ENCODE measurements at regions not wholly inside any gene's neighbourhood (a gene's known extent, or its start where the extent isn't known, plus 50 kb on each side); places are given as distances from the start of the nearest gene placed in this dataset.
"Not testable (repeated sequence)": the region's sequence is repeated elsewhere in the genome, so short reads cannot be mapped to it uniquely, and the experiment has no call there.

GRCh38 chr16:29248306-29248939, 158.1 kb downstream of the NPIPB11 start:
- H3K27me3 ChIP-seq (ENCODE audit: control insufficient read depth in 1 of 2, insufficient read depth in 2 of 2, low read length in 2 of 2); H3K9me3 ChIP-seq (ENCODE audit: control insufficient read depth in 2 of 2, insufficient read depth in 1 of 2, low read depth in 1 of 2, low read length in 1 of 2); H3K36me3 ChIP-seq (ENCODE audit: control insufficient read depth in 2 of 2, insufficient read depth in 2 of 2, low read length in 1 of 2); H3K4me3 ChIP-seq (ENCODE audit: low read depth in 1 of 2, low read length in 2 of 2); H3K4me1 ChIP-seq (ENCODE audit: control insufficient read depth in 2 of 2, insufficient read depth in 2 of 2, low read length in 1 of 2): not testable (repeated sequence)
- peak overlapping the region in 1 of 2 donors; percentile 7 for H3K27ac ChIP-seq (ENCODE audit: low read depth in 2 of 2, low read length in 1 of 2)
- WGBS, 2 donors: 70 to 74% methylated on average over 16 to 18 of the region's 18 CpGs

- not testable (repeated sequence) for H3K4me1 ChIP-seq (ENCODE audit: control insufficient read depth in 2 of 2, insufficient read depth in 2 of 2, low read length in 1 of 2); H3K4me3 ChIP-seq (ENCODE audit: low read depth in 1 of 2, low read length in 2 of 2); H3K27ac ChIP-seq (ENCODE audit: low read depth in 2 of 2, low read length in 1 of 2); H3K36me3 ChIP-seq (ENCODE audit: control insufficient read depth in 2 of 2, insufficient read depth in 2 of 2, low read length in 1 of 2); H3K9me3 ChIP-seq (ENCODE audit: control insufficient read depth in 2 of 2, insufficient read depth in 1 of 2, low read depth in 1 of 2, low read length in 1 of 2); H3K27me3 ChIP-seq (ENCODE audit: control insufficient read depth in 1 of 2, insufficient read depth in 2 of 2, low read length in 2 of 2)
- 67 to 100% methylated on average over 3 to 4 of the region's 5 CpGs for WGBS, 2 donors
These were observed 160.4 kb downstream of the NPIPB11 start for GRCh38 chr16:29246091-29246490.

- 68 to 75% methylated on average over 7 of the region's 7 CpGs for WGBS, 2 donors
- no peaks in the 10 kb centered on the region for H3K27me3 ChIP-seq (ENCODE audit: control insufficient read depth in 1 of 2, insufficient read depth in 2 of 2, low read length in 2 of 2)
- H3K36me3 ChIP-seq (ENCODE audit: control insufficient read depth in 2 of 2, insufficient read depth in 2 of 2, low read length in 1 of 2): no peaks in the 10 kb centered on the region
- H3K27ac ChIP-seq (ENCODE audit: low read depth in 2 of 2, low read length in 1 of 2): no peak overlapping the region
- no peaks in the 10 kb centered on the region for H3K4me1 ChIP-seq (ENCODE audit: control insufficient read depth in 2 of 2, insufficient read depth in 2 of 2, low read length in 1 of 2)
- H3K4me3 ChIP-seq (ENCODE audit: low read depth in 1 of 2, low read length in 2 of 2): no peak overlapping the region
- H3K9me3 ChIP-seq (ENCODE audit: control insufficient read depth in 2 of 2, insufficient read depth in 1 of 2, low read depth in 1 of 2, low read length in 1 of 2): no peaks in the 10 kb centered on the region
These were observed 168.5 kb downstream of the NPIPB11 start for GRCh38 chr16:29237971-29238370.

GRCh38 chr16:29237495-29237894, 169.0 kb downstream of the NPIPB11 start:
- H3K4me1 ChIP-seq (ENCODE audit: control insufficient read depth in 2 of 2, insufficient read depth in 2 of 2, low read length in 1 of 2); H3K36me3 ChIP-seq (ENCODE audit: control insufficient read depth in 2 of 2, insufficient read depth in 2 of 2, low read length in 1 of 2); H3K4me3 ChIP-seq (ENCODE audit: low read depth in 1 of 2, low read length in 2 of 2); H3K9me3 ChIP-seq (ENCODE audit: control insufficient read depth in 2 of 2, insufficient read depth in 1 of 2, low read depth in 1 of 2, low read length in 1 of 2); H3K27ac ChIP-seq (ENCODE audit: low read depth in 2 of 2, low read length in 1 of 2); H3K27me3 ChIP-seq (ENCODE audit: control insufficient read depth in 1 of 2, insufficient read depth in 2 of 2, low read length in 2 of 2): not testable (repeated sequence)
- WGBS, 2 donors: 95 to 96% methylated on average over 12 to 15 of the region's 15 CpGs

GRCh38 chr16:29237023-29237422, 169.5 kb downstream of the NPIPB11 start:
- not testable (repeated sequence) for H3K27ac ChIP-seq (ENCODE audit: low read depth in 2 of 2, low read length in 1 of 2); H3K4me3 ChIP-seq (ENCODE audit: low read depth in 1 of 2, low read length in 2 of 2); H3K36me3 ChIP-seq (ENCODE audit: control insufficient read depth in 2 of 2, insufficient read depth in 2 of 2, low read length in 1 of 2); H3K4me1 ChIP-seq (ENCODE audit: control insufficient read depth in 2 of 2, insufficient read depth in 2 of 2, low read length in 1 of 2); H3K9me3 ChIP-seq (ENCODE audit: control insufficient read depth in 2 of 2, insufficient read depth in 1 of 2, low read depth in 1 of 2, low read length in 1 of 2); H3K27me3 ChIP-seq (ENCODE audit: control insufficient read depth in 1 of 2, insufficient read depth in 2 of 2, low read length in 2 of 2)
- WGBS, 2 donors: 94 to 95% methylated on average over 25 to 30 of the region's 30 CpGs

- WGBS, 2 donors: 88 to 91% methylated on average over 16 of the region's 16 CpGs
- not testable (repeated sequence) for H3K27me3 ChIP-seq (ENCODE audit: control insufficient read depth in 1 of 2, insufficient read depth in 2 of 2, low read length in 2 of 2); H3K9me3 ChIP-seq (ENCODE audit: control insufficient read depth in 2 of 2, insufficient read depth in 1 of 2, low read depth in 1 of 2, low read length in 1 of 2); H3K4me3 ChIP-seq (ENCODE audit: low read depth in 1 of 2, low read length in 2 of 2); H3K27ac ChIP-seq (ENCODE audit: low read depth in 2 of 2, low read length in 1 of 2); H3K4me1 ChIP-seq (ENCODE audit: control insufficient read depth in 2 of 2, insufficient read depth in 2 of 2, low read length in 1 of 2); H3K36me3 ChIP-seq (ENCODE audit: control insufficient read depth in 2 of 2, insufficient read depth in 2 of 2, low read length in 1 of 2)
These were observed 170.6 kb downstream of the NPIPB11 start for GRCh38 chr16:29235836-29236370.

GRCh38 chr16:29234536-29235275, 171.8 kb downstream of the NPIPB11 start:
- not testable (repeated sequence) for H3K27ac ChIP-seq (ENCODE audit: low read depth in 2 of 2, low read length in 1 of 2); H3K27me3 ChIP-seq (ENCODE audit: control insufficient read depth in 1 of 2, insufficient read depth in 2 of 2, low read length in 2 of 2); H3K4me3 ChIP-seq (ENCODE audit: low read depth in 1 of 2, low read length in 2 of 2); H3K36me3 ChIP-seq (ENCODE audit: control insufficient read depth in 2 of 2, insufficient read depth in 2 of 2, low read length in 1 of 2); H3K9me3 ChIP-seq (ENCODE audit: control insufficient read depth in 2 of 2, insufficient read depth in 1 of 2, low read depth in 1 of 2, low read length in 1 of 2); H3K4me1 ChIP-seq (ENCODE audit: control insufficient read depth in 2 of 2, insufficient read depth in 2 of 2, low read length in 1 of 2)
- 87 to 92% methylated on average over 21 of the region's 21 CpGs for WGBS, 2 donors

GRCh38 chr16:29233705-29234404, 172.7 kb downstream of the NPIPB11 start:
- H3K4me3 ChIP-seq (ENCODE audit: low read depth in 1 of 2, low read length in 2 of 2); H3K27me3 ChIP-seq (ENCODE audit: control insufficient read depth in 1 of 2, insufficient read depth in 2 of 2, low read length in 2 of 2); H3K27ac ChIP-seq (ENCODE audit: low read depth in 2 of 2, low read length in 1 of 2); H3K9me3 ChIP-seq (ENCODE audit: control insufficient read depth in 2 of 2, insufficient read depth in 1 of 2, low read depth in 1 of 2, low read length in 1 of 2); H3K4me1 ChIP-seq (ENCODE audit: control insufficient read depth in 2 of 2, insufficient read depth in 2 of 2, low read length in 1 of 2); H3K36me3 ChIP-seq (ENCODE audit: control insufficient read depth in 2 of 2, insufficient read depth in 2 of 2, low read length in 1 of 2): not testable (repeated sequence)
- 90 to 93% methylated on average over 18 to 23 of the region's 23 CpGs for WGBS, 2 donors

- Histone ChIP-seq H3K4me1 (ENCODE audit: control insufficient read depth in 2 of 2, insufficient read depth in 2 of 2, low read length in 1 of 2) (no peaks in the 10 kb centered on the region), H3K27me3 (ENCODE audit: control insufficient read depth in 1 of 2, insufficient read depth in 2 of 2, low read length in 2 of 2) (no peaks in the 10 kb centered on the region), H3K36me3 (ENCODE audit: control insufficient read depth in 2 of 2, insufficient read depth in 2 of 2, low read length in 1 of 2) (no peaks in the 10 kb centered on the region), H3K9me3 (ENCODE audit: control insufficient read depth in 2 of 2, insufficient read depth in 1 of 2, low read depth in 1 of 2, low read length in 1 of 2) (no peaks in the 10 kb centered on the region), H3K4me3 (ENCODE audit: low read depth in 1 of 2, low read length in 2 of 2) (no peak overlapping the region), H3K27ac (ENCODE audit: low read depth in 2 of 2, low read length in 1 of 2) (no peak overlapping the region)
- 82 to 89% methylated on average over 29 to 30 of the region's 30 CpGs for WGBS, 2 donors
These were observed 173.5 kb downstream of the NPIPB11 start for GRCh38 chr16:29232811-29233704.

Data from esophagus (tissue), 2 donors.